ENCODE measurements at regions not wholly inside any gene's neighbourhood (a gene's known extent, or its start where the extent isn't known, plus 50 kb on each side); places are given as distances from the start of the nearest gene placed in this dataset.

- Histone ChIP-seq H3K27me3 (no peaks in the 10 kb centered on the region), H3K4me1 (no peaks in the 10 kb centered on the region), H3K9me3 (no peaks in the 10 kb centered on the region), H3K4me3 (no peak overlapping the region), H3K27ac (no peak overlapping the region), H3K36me3 (no peaks in the 10 kb centered on the region)
- DNase-seq (ENCODE audit: low spot score in 2 of 2) = no peak
- TF ChIP-seq EP300 (IDR thresholded peaks at IDR 0.05) = no peak
- no peak for TF ChIP-seq CTCF (IDR thresholded peaks at IDR 0.05)
- TF ChIP-seq POLR2A (IDR thresholded peaks at IDR 0.05) = no peak
- WGBS, 2 donors = 80 to 81% methylated on average over 5 of the region's 5 CpGs
Observed at GRCh38 chr4:43864616-43865146, 583.9 kb downstream of the KCTD8 start.

DNA sequence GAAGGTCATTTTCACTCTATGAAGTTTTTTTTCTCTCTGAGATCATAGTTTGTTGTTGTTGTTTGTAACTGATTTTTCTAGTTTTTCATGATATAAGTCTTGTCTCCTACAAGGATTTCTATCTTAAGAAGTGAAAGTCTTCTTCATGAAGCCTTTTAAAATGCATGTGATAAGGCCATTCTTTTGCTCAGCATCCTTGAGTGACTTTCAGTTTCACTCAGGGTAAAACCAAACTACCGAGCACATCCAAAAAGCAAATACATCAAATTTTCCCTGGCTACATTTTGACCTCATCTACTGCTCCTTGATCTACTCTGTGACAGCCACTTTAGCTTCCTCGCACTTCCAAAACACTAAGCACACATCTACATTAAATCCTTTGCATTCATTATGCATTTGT, 580.7 kb downstream of the KCTD8 start:
- no peak for TF ChIP-seq CTCF (IDR thresholded peaks at IDR 0.05)
- no peak for TF ChIP-seq EP300 (IDR thresholded peaks at IDR 0.05)
- TF ChIP-seq POLR2A (IDR thresholded peaks at IDR 0.05) = no peak
- no peak overlapping the region for H3K27ac ChIP-seq
- H3K4me1 ChIP-seq = no peaks in the 10 kb centered on the region
- WGBS, 2 donors = 85 to 89% methylated on average over 2 of the region's 2 CpGs
- no peaks in the 10 kb centered on the region for H3K36me3 ChIP-seq
- peaks cover 0 to 6% (median 0%) of the 10 kb centered on the region in 4 donors for H3K9me3 ChIP-seq
- no peaks in the 10 kb centered on the region for H3K27me3 ChIP-seq
- no peak overlapping the region for H3K4me3 ChIP-seq
- DNase-seq (ENCODE audit: low spot score in 2 of 2) = no peak

- no peaks in the 10 kb centered on the region for H3K27me3 ChIP-seq
- TF ChIP-seq EP300 (IDR thresholded peaks at IDR 0.05) = no peak
- TF ChIP-seq POLR2A (IDR thresholded peaks at IDR 0.05) = no peak
- DNase-seq (ENCODE audit: low spot score in 2 of 2) = no peak
- 55 to 63% methylated on average over 4 of the region's 4 CpGs for WGBS, 2 donors
- no peaks in the 10 kb centered on the region for H3K4me1 ChIP-seq
- H3K4me3 ChIP-seq = no peak overlapping the region
- no peaks in the 10 kb centered on the region for H3K36me3 ChIP-seq
- H3K27ac ChIP-seq = no peak overlapping the region
- H3K9me3 ChIP-seq = peaks cover 0 to 3% (median 0%) of the 10 kb centered on the region in 4 donors
Observed at GRCh38 chr4:43875655-43876054, 573.0 kb downstream of the KCTD8 start.

GRCh38 chr4:43882470-43882869, 566.1 kb downstream of the KCTD8 start:
- WGBS, 2 donors = 80 to 84% methylated on average over 1 of the region's 1 CpG
- H3K36me3 ChIP-seq = no peaks in the 10 kb centered on the region
- H3K27ac ChIP-seq = no peak overlapping the region
- no peak for DNase-seq (ENCODE audit: low spot score in 2 of 2)
- H3K4me3 ChIP-seq = no peak overlapping the region
- no peaks in the 10 kb centered on the region for H3K27me3 ChIP-seq
- H3K4me1 ChIP-seq = no peaks in the 10 kb centered on the region
- H3K9me3 ChIP-seq = no peaks in the 10 kb centered on the region
- TF ChIP-seq POLR2A (IDR thresholded peaks at IDR 0.05) = no peak
- TF ChIP-seq CTCF (IDR thresholded peaks at IDR 0.05) = no peak
- no peak for TF ChIP-seq EP300 (IDR thresholded peaks at IDR 0.05)

- 75 to 88% methylated on average over 3 of the region's 3 CpGs for WGBS, 2 donors
- H3K36me3 ChIP-seq = no peaks in the 10 kb centered on the region
- H3K9me3 ChIP-seq = no peaks in the 10 kb centered on the region
- no peaks in the 10 kb centered on the region for H3K27me3 ChIP-seq
- no peaks in the 10 kb centered on the region for H3K4me1 ChIP-seq
- no peak for DNase-seq (ENCODE audit: low spot score in 2 of 2)
- no peak overlapping the region for H3K4me3 ChIP-seq
- TF ChIP-seq EP300 (IDR thresholded peaks at IDR 0.05) (no peak), POLR2A (IDR thresholded peaks at IDR 0.05) (no peak), CTCF (IDR thresholded peaks at IDR 0.05) (no peak)
- no peak overlapping the region for H3K27ac ChIP-seq
Observed at GRCh38 chr4:43886196-43886595, 562.4 kb downstream of the KCTD8 start.

- no peaks in the 10 kb centered on the region for H3K36me3 ChIP-seq
- no peak overlapping the region for H3K27ac ChIP-seq
- H3K4me3 ChIP-seq = no peak overlapping the region
- no peaks in the 10 kb centered on the region for H3K27me3 ChIP-seq
- TF ChIP-seq EP300 (IDR thresholded peaks at IDR 0.05) = no peak
- no peak for TF ChIP-seq CTCF (IDR thresholded peaks at IDR 0.05)
- TF ChIP-seq POLR2A (IDR thresholded peaks at IDR 0.05) = no peak
- WGBS, 2 donors = 92 to 94% methylated on average over 15 of the region's 15 CpGs
- H3K4me1 ChIP-seq = no peaks in the 10 kb centered on the region
- peaks cover 0 to 3% (median 0%) of the 10 kb centered on the region in 4 donors for H3K9me3 ChIP-seq
- no peak for DNase-seq (ENCODE audit: low spot score in 2 of 2)
Observed at GRCh38 chr4:43898836-43899235, 549.8 kb downstream of the KCTD8 start.
